Tibial nerve (tissue), 4 donors: ENCODE measurements at regions not wholly inside any gene's neighbourhood (a gene's known extent, or its start where the extent isn't known, plus 50 kb on each side); places are given as distances from the start of the nearest gene placed in this dataset.

Experiments
- DNase-seq, 2 donors: peaks; one replicate each; pipeline ENCODE4 v3.0.0-alpha.2; 2019; ENCODE audit warnings: low spot score in 2 of 2
- H3K27ac ChIP-seq, 4 donors: fragments of 200-600 bp; sonication (generic) in 3 of 4; one replicate each; pipeline ENCODE4 v1.5.1; 2017 to 2019; ENCODE audit warnings: mild to moderate bottlenecking in 1 of 4
- H3K27me3 ChIP-seq, 2 donors: fragments of 200-600 bp; sonication (generic) in 1 of 2; one replicate each; pipeline versions ENCODE4 v1.5.1 to v1.6.0; 2017 to 2019
- H3K36me3 ChIP-seq, 3 donors: fragments of 200-600 bp; sonication (generic); one replicate each; pipeline ENCODE4 v1.5.1; 2018 to 2019
- H3K4me1 ChIP-seq, 4 donors: fragments of 200-600 bp; sonication (generic) in 3 of 4; one replicate each; pipeline ENCODE4 v1.5.1; 2017 to 2019
- H3K4me3 ChIP-seq, 4 donors: fragments of 200-600 bp; sonication (generic) in 3 of 4; one replicate each; pipeline ENCODE4 v1.5.1; 2017 to 2019; ENCODE audit warnings: mild to moderate bottlenecking in 1 of 4, moderate library complexity in 1 of 4
- H3K9me3 ChIP-seq, 4 donors: fragments of 200-600 bp; sonication (generic) in 3 of 4; one replicate each; pipeline ENCODE4 v1.5.1; 2017 to 2019
- EP300 ChIP-seq, 2 donors: sonication (generic); formaldehyde crosslinking; IDR thresholded peaks; one replicate each; pipeline ENCODE4 v1.6.1; 2017; ENCODE audit warnings: antibody characterized with exemption in 2 of 2, mild to moderate bottlenecking in 1 of 2
- POLR2A ChIP-seq, 2 donors: fragments of 450-650 bp; IDR thresholded peaks; one replicate each; pipeline ENCODE4 v1.6.1; 2017; ENCODE audit warnings: antibody characterized with exemption in 2 of 2, mild to moderate bottlenecking in 2 of 2, moderate library complexity in 2 of 2
- whole genome bisulfite sequencing, 2 donors: methylation state at CpG; one replicate each; pipeline ENCODE4 v1.1.5; 2018; 5-methylcytosine and 5-hydroxymethylcytosine counted together
- TF ChIP-seq, protein P1 (sequence below), 5 experiments: fragments of 200-600 bp in 3 of 5; fragments of 450-650 bp in 2 of 5; sonication (generic) in 3 of 5; IDR thresholded peaks; one replicate each; pipeline ENCODE4 v1.5.1; 2016 to 2019; ENCODE audit warnings: antibody characterized with exemption in 5 of 5, mild to moderate bottlenecking in 3 of 5, moderate library complexity in 2 of 5

DNA sequence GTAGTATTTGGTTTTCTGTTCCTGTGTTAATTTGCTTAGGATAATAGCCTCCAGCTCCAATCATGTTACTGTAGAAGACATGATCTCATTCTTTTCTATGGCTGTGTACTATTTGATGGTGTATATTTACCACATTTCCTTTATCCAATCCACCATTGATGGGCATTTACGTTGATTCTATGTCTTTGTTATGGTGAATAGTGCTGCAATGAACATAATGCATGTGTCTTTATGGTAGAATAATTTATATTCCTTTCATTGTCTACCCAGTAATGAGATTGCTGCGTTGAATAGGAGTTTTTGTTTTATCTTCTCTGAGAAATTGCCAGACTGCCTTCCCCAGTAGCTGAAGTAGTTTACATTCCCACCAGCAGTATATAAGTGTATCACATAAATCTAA is 538.8 kb downstream of the LRRIQ3 start:
- H3K4me3 ChIP-seq, result no peak overlapping the region
- H3K27ac ChIP-seq, result no peak overlapping the region
- WGBS, 2 donors, result 58 to 72% methylated on average over 2 of the region's 2 CpGs
- H3K27me3 ChIP-seq, result no peaks in the 10 kb centered on the region
- DNase-seq, result no peak
- no peaks in the 10 kb centered on the region for H3K4me1 ChIP-seq
- TF ChIP-seq POLR2A (IDR thresholded peaks at IDR 0.05), result no peak
- no peak for TF ChIP-seq EP300 (IDR thresholded peaks at IDR 0.05)
- TF ChIP-seq, protein P1, sequence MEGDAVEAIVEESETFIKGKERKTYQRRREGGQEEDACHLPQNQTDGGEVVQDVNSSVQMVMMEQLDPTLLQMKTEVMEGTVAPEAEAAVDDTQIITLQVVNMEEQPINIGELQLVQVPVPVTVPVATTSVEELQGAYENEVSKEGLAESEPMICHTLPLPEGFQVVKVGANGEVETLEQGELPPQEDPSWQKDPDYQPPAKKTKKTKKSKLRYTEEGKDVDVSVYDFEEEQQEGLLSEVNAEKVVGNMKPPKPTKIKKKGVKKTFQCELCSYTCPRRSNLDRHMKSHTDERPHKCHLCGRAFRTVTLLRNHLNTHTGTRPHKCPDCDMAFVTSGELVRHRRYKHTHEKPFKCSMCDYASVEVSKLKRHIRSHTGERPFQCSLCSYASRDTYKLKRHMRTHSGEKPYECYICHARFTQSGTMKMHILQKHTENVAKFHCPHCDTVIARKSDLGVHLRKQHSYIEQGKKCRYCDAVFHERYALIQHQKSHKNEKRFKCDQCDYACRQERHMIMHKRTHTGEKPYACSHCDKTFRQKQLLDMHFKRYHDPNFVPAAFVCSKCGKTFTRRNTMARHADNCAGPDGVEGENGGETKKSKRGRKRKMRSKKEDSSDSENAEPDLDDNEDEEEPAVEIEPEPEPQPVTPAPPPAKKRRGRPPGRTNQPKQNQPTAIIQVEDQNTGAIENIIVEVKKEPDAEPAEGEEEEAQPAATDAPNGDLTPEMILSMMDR (IDR thresholded peaks at IDR 0.05), result no peak
- H3K36me3 ChIP-seq, result no peaks in the 10 kb centered on the region
- peaks cover 0 to 6% (median 2%) of the 10 kb centered on the region in 4 donors for H3K9me3 ChIP-seq

DNA sequence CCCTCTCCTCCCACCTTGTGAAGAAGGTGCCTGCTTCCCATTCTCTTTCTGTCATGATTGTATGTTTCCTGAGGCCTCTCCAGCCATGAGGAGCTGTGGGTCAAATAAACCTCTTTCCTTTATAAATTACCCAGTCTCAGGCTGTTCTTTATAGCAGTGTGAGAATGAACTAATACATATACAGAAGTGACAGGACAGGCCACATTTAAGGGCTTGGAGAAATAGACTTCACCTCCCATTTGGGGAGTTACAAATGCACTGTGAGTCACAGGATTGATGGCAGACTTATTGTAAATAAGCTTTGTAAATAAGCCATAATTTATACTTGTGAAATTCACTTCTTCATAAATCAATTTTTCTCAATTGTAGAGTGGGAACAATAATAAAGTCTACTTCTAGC is 543.3 kb downstream of the LRRIQ3 start:
- H3K36me3 ChIP-seq, result no peaks in the 10 kb centered on the region
- TF ChIP-seq, protein P1 (IDR thresholded peaks at IDR 0.05), result no peak
- TF ChIP-seq EP300 (IDR thresholded peaks at IDR 0.05) (no peak), POLR2A (IDR thresholded peaks at IDR 0.05) (no peak)
- H3K4me1 ChIP-seq, result no peaks in the 10 kb centered on the region
- no peak overlapping the region for H3K27ac ChIP-seq
- H3K9me3 ChIP-seq, result no peaks in the 10 kb centered on the region
- DNase-seq, result no peak
- H3K4me3 ChIP-seq, result no peak overlapping the region
- H3K27me3 ChIP-seq, result no peaks in the 10 kb centered on the region

DNA sequence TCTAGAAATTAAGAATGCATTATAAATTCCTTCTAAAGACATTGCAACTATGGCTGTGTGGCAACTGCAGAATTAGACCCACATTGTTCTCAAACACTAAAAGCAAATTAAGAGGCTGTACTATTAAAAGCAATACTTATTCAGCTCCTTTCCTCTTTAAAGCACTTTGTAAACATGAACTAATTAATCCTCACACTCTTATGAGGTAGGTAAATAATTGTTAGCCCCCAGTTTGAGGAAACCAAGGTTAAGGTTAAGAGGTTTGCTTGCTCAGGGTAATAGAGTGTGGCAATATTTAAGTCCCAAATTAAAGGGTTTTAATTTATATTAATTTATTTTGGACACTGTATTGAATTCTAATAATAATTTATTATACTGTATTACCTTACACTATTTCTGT is 553.8 kb downstream of the LRRIQ3 start:
- TF ChIP-seq, protein P1 (IDR thresholded peaks at IDR 0.05), result no peak
- TF ChIP-seq POLR2A (IDR thresholded peaks at IDR 0.05), result no peak
- no peak for TF ChIP-seq EP300 (IDR thresholded peaks at IDR 0.05)
- Histone ChIP-seq H3K27ac (no peak overlapping the region), H3K9me3 (no peaks in the 10 kb centered on the region), H3K4me1 (no peaks in the 10 kb centered on the region), H3K36me3 (no peaks in the 10 kb centered on the region), H3K27me3 (no peaks in the 10 kb centered on the region), H3K4me3 (no peak overlapping the region)
- no peak for DNase-seq

DNA sequence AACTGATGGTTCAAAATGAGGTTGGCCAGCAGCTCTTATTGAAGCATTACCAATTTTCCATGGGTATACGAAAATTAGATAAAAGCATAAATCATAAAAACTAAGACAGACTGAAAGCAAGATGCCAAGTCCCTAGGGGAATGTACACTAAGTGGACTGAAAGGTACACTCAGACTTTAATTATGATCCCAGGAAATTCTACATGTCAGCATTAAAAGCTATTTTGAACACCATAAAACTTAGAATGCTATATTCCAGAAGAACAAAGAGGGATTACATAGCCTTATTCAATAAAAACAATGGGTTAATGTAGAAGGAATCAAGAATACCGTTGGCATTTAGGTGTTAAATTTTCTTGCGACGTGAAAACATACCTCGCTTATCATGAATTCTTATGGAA is 558.5 kb downstream of the LRRIQ3 start:
- Histone ChIP-seq H3K36me3 (no peaks in the 10 kb centered on the region), H3K27ac (no peak overlapping the region), H3K4me1 (no peaks in the 10 kb centered on the region), H3K4me3 (no peak overlapping the region), H3K27me3 (no peaks in the 10 kb centered on the region), H3K9me3 (no peaks in the 10 kb centered on the region)
- TF ChIP-seq POLR2A (IDR thresholded peaks at IDR 0.05) (no peak), EP300 (IDR thresholded peaks at IDR 0.05) (no peak)
- TF ChIP-seq, protein P1 (IDR thresholded peaks at IDR 0.05), result no peak
- 87 to 89% methylated on average over 5 of the region's 5 CpGs for WGBS, 2 donors
- DNase-seq, result no peak

DNA sequence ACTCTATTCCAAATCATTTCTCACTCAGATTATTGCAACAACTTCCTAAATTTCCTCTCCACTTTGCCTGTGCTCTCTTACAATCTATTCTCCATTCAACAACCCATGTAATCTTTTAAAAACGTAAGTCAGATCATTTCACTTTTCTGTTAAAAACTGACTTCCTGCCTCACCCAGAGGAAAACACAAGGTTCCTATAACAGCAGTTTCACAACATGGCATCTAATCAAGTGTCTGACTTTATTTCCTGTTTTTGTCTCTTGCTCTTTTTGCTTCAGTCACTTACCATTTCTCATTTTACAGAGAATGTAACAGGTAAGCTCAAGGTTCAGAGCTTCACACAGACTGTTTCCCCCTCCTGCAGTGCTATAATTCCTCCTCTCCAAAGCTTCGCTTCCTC is 560.7 kb downstream of the LRRIQ3 start:
- Histone ChIP-seq H3K4me3 (no peak overlapping the region), H3K36me3 (no peaks in the 10 kb centered on the region), H3K4me1 (no peaks in the 10 kb centered on the region), H3K27ac (no peak overlapping the region), H3K9me3 (no peaks in the 10 kb centered on the region), H3K27me3 (no peaks in the 10 kb centered on the region)
- TF ChIP-seq, protein P1 (IDR thresholded peaks at IDR 0.05), result no peak
- TF ChIP-seq EP300 (IDR thresholded peaks at IDR 0.05), result no peak
- TF ChIP-seq POLR2A (IDR thresholded peaks at IDR 0.05), result no peak
- no peak for DNase-seq
- 62 to 74% methylated on average over 2 of the region's 2 CpGs for WGBS, 2 donors
